ENCODE measurements at regions not wholly inside any gene's neighbourhood (a gene's known extent, or its start where the extent isn't known, plus 50 kb on each side); places are given as distances from the start of the nearest gene placed in this dataset.

DNA sequence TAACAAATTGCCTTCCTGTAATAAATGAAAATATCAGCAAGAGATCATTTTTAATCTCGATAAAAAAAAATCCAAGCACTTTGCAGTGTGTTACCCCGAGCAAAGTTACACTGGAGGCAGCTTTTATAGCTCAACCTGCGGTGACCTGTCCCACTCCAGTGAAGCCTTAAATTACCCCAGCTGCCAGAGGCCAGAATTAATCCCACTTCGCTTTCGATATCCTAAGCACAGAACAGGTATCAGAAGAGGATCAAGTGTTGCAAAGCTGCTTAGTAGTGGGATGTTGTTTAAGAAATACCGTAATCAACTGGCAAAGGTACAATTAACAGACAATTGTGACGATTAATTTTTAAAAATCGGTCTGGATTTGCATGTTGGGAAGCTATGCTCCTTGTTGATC is 314.0 kb downstream of the AGTPBP1 start:
- no peak for DNase-seq

DNA sequence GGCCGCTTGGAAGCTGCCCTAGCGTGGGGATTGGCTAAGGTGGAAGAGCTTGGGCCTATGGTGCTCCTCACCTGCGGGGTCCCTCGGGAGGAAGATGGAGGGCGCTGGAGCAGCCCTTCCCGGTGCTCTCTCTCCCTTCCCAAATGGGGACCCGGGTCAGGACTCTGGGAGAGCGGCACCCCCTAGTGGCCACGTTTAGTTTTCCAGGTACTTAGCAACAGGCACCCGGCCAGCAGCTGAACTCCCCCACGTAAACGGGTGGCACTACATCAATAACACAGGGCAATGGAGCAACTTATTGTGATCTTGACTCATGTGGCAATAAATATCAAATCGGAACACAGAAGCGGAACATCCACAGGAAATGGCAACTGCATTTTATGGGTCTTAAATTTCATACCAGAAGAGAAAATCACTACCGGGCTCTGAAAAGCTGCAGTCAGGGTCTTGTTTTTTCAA is 316.6 kb downstream of the AGTPBP1 start:
- DNase-seq: peak; percentile 72

DNA sequence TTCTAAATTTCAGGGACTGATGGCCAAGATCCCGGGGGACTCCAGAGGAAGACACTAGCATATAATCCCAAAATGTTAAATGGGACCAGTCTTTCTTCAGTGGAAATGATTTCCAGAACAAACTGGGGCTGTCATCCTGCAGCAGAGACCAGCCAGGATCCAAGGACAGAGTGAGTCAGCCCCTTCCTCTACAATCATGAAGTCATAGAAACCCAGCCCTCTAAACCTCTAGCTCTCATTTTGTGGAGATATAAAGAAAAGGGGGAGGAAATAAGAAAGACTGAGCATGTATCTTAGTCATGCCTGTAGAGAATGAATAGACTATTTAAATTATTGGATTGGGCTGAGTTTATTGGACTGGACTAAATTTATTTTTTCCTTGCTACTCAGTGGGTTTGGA is 318.3 kb downstream of the AGTPBP1 start:
- DNase-seq: no peak

DNA sequence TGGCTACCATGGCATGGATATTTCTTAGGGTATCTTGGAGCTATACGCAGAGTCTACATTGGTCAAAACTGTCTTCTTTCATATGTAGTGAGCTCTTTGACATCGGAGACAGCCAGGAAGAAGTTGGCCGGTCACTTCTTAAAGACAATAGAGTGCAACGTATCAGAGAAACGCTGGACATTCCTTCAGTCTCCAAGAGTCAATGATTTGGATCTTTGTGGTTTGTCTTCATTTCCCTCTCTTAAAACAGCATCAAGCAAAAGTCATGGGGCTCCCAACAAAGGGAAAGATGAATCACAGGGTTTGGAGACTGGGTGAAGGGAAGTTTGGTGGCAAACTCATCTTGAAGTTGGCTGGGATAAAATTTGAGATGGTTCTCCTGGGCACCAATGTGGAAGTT is 320.1 kb downstream of the AGTPBP1 start:
- DNase-seq: no peak

DNA sequence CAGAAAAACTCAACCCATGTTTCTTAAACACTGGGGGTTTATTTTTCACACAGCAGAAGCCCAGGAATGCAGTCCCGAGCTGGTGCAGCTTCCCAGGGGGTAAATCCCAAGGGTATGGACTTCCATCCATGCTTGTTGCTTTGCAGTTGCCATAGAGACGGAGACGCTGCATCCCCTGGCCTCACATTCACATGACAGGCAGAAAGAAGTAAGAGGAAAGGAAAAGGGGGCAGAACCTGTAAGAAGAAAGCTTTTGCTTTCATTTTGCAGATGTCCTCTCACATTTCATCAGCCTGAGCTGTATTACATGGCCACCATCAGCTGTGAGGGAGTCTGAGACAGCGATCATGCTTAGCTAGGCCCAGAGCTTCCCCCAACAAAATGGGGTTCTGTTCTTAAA is 321.0 kb downstream of the AGTPBP1 start:
- no peak for DNase-seq

DNA sequence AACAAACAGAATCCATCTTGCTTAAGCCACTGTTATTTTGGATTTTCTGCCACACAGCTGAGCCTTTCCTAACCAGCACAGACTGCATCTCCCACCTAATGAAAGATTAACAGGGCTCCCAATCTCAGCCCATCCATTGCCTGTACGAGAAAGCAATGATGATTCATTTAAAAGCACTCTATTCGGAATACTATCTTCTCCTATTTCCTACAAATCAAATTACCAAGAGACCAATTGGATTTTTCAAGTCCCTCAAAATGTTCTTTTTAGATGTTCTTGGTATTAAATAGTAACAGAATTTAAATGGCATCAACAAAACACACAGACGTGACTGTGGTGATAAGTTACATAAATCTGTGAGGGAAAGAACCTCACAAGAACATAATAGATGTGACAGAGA is 324.1 kb downstream of the AGTPBP1 start:
- DNase-seq: no peak

DNA sequence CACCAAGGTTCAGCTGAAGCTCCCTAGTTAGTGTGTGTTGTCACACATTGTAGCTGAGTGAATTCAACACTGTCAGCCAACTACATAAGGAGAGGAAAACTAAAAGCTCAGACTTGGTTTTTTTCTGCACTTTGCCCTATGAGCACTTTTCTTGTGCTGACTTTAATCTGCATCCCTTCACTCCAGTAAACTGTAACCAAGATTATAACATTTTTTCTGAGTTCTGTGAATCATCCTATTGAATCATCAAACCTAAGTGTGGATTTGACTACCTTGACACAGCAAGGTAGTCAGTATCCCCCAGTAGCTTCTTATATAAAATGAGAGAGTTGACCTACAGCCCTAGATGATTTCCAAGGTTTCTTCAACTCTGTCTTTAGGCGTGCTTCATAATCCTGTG is 325.0 kb downstream of the AGTPBP1 start:
- DNase-seq: no peak

DNA sequence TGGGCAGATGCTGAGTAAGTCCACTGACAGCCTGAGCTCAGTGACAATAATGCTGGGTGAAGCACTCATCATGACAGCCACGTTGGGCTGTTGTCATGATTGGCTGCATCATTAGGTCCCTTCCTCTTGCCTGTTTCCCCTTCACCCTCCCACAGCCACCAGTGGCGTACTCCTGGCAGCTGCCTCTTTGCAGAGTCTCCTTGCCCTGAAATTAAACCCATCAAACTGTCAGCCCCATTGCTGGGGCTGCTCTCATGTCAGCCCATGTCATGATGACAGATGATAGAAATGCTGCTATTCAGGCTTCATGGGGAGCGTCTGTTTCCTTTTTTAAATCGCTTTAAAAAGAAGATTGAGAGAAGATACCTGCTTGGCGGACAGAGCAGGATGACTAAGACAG is 327.4 kb downstream of the AGTPBP1 start:
- DNase-seq: no peak

DNA sequence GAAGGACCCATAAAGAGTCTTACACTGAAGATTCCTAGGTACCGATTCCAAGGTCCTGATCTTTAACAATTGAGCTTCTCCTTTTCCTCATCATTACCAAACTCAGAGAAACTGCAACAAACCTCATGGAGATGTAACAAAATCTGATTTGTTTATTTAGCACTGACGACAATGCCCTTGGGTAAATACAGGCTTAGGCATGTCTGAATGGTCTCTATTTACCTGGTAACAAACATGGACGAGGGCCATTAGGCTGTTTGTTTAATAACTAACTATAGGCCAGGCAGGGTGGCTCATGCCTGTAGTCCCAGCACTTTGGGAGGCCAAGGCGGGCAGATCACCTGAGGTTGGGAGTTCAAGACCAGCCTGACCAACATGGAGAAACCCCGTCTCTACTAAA is 333.3 kb downstream of the AGTPBP1 start:
- DNase-seq: no peak

DNA sequence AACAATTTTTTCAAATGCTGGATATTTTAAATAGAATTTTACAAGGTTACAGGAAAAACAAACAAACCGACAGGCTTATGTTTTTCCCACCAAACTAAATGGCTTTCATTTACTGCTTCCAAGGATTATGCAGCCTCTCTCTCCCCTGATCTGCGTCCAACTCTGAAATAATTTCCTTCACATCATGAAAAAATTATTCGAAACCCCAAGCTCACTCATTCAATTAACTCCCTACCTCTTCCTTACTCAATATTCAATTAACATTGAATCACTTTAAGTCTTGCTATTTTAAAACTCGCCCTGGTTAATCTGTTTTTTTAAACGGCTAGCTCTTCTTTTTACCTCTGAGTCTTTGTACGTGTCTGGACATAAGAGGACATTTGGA is 336.2 kb downstream of the AGTPBP1 start:
- DNase-seq: no peak

DNA sequence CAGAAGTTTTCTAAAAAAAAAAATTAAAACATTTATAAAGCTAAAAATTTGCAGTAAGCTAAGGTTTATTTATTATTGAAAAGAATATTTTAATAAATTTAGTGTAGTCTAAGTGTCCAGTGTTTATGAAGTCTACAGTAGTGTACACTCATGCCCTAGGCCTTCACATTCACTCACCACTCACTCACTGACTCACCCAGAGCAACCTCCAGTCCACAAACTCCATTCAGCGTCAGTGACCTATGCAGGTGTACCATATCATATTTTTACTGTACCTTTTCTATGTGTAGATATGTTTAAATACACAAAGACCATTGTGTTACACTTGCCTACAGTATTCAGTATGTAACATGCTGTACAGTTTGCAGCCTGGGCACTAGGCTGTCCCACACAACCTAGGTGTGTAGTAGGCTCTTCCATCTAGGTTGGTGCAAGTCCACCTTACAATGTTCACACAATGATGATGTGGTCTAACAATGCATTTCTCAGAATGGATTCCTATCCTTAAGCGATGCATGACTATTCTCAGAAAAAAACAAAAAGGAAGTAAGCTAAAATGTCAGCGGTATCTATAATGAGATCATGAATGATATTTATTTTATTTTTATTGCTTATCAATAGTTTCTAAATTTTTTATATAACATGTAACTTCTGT is 336.7 kb downstream of the AGTPBP1 start:
- DNase-seq: no peak

DNA sequence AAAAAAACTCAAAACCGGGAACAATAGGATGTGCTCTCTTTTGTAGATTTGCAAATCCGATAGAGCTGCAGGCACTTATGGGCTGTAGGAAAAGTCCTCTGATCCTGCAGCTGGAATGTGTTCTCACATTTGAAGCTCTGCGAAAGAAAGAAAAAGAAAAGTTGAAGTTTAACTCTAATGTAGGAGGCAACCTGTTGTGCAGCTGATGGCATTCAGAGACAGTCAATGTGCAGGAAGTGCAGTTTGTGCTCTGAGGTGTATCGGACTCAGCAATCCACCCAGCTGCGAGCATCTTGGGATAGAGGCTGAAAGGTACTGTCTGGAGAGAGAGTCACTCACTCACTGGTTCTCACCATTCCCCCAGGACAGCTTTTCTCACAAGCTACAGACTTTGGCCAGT is 339.2 kb downstream of the AGTPBP1 start:
- no peak for DNase-seq

DNA sequence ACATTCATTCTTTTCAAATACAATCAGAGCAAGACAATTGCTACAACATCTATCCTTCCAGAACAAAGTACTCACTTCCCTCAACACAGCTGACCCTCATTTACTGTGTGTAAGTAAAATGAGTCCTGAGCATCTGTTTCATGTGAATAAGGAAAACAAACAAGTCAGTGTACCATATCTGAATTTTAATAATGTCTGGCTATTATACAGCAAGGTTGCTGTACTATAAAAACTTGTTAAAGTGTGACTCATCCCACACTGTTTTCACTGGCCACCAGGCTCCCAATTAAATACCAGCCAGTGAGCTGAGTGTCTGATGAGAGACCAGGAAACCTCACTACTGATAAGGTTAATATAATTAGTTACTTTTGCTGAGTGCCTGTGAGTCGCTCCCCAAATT is 339.8 kb downstream of the AGTPBP1 start:
- no peak for DNase-seq

DNA sequence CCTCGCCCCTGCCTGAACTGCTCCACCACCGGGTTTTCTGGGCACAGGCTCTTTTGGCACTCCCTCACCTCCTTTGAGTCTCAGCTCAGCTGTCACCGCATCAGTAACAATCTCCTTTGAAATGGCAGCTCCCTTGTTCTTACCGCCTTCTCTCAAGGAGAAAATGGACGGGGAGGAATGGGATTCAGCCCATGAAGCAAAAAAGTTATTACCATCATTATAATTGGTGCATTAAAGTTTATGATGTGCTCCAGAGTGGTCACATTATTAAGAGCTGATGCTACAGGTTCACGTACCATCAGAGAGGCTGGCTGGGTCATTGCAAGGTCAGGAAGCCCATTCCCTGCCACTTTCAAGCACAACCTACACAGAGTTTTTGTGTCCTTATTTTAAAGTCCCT is 344.7 kb downstream of the AGTPBP1 start:
- DNase-seq: no peak

DNA sequence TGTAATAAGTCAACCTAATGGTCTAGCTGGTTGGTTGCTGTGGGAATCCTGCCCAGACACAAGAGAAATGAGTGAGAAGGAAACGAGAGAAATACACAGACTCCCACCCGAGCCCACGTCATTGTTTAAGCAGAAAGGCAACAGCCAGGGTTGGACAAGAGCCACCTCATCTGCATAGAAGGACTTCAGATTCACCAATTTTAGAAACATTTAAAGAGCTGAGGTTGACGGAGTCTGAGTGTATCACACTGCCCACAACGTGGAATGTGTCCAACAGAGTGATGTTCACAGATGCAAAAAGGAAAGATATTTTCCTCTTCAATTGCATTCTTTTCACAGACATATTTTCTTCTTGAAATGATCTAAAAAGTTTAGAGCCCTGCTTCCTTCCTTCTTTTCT is 349.5 kb downstream of the AGTPBP1 start:
- no peak for DNase-seq

DNA sequence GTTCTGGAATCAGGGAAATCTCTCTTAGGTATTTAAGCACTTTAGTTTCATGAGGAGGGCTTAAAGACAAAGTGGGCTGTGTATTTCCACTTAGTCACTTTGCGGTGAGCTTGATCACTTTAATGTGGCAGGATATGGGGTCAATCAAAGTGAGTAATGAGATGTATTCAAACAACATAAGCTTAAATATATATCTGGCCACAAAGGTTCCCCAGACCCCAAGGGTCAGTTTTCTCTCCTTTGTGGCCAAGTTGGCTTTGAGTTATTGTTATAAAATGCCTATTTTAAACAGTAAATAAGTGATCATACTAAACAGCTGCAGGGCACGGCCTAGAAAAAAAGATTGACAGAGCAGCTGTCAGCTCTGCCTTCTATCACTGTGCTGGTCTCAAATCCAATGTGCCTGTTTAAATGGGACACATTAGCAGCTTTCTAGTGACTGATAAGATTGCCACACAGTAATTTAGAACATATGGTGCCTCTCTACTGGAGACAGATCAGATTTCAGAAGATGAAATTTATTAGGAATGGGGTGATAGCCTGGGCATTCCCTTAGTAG is 363.9 kb downstream of the AGTPBP1 start:
- DNase-seq: no peak

DNA sequence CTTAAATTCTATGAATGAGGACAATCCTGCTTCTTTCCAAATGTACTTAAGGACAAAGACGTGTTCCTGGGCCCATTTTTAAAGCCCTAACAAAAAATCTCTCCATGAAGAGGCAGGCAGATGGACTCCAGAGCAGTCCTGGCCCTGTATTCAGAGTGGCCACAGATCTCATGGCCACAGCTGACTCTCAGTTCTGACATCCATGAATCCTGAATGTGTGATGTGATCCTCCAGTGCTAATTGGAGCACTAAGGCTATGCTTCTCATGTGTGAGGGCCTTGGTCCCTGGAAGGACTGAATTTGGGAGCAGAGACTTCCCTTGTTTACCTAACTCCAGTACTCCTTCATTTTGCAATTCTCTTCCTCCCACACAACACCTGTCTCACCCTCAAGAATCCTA is 373.0 kb downstream of the AGTPBP1 start:
- no peak for DNase-seq

DNA sequence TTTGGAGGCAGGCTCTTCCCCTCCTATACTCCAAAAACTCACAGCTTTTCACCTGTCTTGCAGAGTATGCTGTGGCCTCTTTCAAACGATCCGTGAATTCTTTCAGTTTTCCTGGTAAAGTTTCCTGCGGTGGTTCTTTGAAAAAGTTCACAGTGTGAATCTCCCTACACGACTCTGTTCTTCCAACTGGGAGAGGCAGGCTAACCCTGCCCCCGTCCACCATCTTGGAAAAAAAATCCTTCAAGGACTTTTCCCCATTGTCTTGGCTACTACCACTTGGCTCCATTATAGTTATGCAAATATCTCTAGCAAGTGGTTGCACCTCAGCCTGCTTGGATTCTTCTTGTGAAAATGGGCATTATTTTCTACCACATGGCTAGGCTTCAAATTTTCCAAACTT is 382.6 kb downstream of the AGTPBP1 start:
- no peak for DNase-seq

DNA sequence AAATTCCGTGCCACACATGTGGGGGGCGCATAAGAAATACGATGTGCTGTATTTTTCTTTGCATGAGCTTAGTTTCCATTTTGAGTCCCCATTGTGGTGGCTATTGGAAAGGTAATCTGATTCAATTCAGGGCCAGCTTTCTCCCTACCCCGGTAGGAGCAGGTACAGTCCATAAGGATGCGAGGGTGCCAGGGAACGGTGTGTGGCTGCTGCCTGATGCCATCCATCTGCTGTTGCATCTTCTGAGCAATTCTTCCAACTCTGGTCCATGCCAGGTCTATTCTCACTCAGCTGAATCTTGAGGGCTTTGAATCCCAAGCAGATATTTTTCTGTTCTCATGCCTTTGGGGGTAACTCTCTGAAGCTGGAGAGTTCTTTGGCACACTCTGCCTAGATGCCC is 392.7 kb downstream of the AGTPBP1 start:
- DNase-seq: no peak

DNA sequence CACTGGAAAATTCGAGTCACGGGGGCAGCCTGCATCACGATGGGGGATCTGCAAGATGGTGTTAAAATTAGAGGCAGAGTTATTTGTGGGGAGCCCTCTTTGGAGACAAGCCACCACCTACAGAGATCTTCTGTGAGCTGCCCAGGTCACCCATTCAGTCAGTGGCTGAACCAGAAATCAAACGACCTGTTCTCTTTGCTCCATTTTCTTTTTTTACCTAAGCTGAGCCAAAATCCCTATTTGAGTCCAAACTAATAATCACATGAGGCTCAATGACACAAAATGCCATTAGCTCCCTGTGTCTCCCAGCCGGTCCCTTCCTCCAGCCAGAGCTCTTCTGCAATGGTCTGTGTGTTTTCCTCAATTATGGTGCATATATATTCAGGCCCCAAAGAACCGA is 394.2 kb downstream of the AGTPBP1 start:
- DNase-seq: no peak

DNA sequence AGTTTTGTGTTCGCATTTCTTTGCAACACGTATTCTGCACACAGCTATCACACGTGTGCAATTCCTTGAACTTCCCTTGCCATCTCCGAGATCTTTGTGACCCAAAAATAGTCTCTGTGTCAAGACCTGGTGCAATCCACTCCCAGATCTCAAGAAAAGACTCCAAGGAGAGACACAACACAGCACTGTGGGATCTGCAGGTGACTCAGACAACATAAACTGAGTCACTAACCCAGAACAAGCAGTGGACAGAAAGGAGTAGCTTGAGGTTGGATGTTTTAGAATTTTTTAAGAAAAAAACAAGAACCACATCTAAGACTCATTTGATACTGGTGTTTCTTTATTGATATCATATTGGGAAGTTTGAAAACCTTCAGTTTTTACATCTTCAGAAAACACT is 396.9 kb downstream of the AGTPBP1 start:
- DNase-seq: no peak

DNA sequence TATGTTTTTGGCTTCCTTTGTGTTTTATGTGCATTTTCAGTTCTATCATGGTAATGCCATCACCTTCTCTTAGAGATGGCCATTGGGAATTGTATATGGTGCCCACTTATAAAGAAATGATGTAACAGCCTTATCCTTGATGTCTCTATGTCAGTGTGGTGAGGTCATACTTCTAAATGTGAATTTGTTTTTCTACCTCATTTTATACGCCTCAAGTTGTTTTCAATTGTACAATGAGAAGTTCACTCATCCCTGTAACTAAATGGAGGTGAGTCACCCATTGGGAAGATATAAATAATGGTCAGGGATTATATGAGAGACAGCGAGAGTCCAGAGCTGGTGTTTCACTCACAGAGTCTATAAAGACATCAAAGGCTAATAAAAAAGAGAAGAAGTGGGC is 402.4 kb downstream of the AGTPBP1 start:
- DNase-seq: no peak

DNA sequence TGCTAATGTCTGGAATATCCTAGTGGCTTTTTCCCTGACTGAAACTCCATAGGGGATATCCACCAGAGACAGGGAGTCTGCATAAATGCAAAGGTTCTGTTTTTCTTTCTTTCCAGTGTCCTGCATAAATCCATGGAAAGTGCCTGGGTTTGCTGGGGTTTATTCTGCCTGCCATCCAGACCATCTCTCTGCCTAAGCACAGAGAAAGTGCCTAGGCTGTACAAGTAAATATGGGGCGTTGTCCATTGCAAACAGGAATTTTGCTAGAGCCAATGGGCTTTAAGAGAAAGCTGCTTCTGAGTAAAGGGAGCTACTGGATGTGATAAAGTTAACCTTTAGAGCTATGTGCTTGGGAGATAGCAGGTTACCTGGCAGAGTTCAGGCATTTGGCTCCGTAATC is 407.5 kb downstream of the AGTPBP1 start:
- no peak for DNase-seq

DNA sequence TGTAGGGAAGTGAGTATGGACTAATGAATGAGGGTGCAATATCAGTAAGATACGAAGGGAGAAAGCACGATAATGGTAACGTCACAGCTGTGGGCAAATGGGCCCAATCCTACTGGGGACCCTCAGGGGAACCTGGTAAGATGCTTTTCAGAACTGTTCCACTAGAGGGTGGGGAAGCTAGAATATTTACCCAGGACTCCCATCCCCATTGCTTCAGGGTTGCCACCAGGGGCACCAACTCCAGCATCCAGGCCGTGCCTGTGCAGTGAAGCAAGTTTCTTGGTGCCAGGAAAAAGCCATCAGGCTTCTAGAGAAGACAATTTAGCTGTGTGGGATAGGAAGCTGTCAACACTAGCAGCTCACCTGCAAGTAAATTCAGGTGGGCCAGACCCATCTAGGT is 409.3 kb downstream of the AGTPBP1 start:
- no peak for DNase-seq

DNA sequence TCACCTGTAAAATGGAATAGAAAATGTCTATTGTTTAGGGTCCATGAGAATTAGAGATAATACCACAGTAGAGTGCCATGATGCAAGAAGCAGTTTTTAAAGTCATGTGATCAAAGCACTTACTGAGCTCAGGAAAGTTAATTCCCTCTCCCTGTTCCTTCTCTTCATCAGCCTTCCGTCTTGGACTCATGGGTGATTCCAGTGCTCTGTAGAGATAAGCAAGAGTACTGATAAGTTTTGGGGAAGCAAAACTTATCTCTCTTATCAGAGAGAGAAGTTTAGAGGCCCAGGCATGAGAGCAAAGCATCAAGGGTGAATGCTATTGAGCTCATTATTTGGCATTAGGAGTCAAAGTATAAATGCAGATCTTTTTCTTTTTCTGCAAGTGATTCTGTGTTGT is 410.1 kb downstream of the AGTPBP1 start:
- DNase-seq: no peak
